Esophagus muscularis mucosa (tissue), 4 donors: ENCODE measurements at regions not wholly inside any gene's neighbourhood (a gene's known extent, or its start where the extent isn't known, plus 50 kb on each side); places are given as distances from the start of the nearest gene placed in this dataset.

Experiments used
- DNase-seq: peaks from one replicate; pipeline ENCODE4 v3.0.0-alpha.2; 2017; ENCODE audit errors: extremely low spot score
- H3K27ac ChIP-seq, 4 donors: fragments of 200-600 bp; sonication (generic); replicated peaks in 1 of 4; 1 replicate in 3 of 4; 2 replicates in 1 of 4; pipeline ENCODE4 v1.5.1; 2016 to 2019; ENCODE audit warnings: mild to moderate bottlenecking in 1 of 4
- H3K27me3 ChIP-seq, 4 donors: fragments of 200-600 bp; sonication (generic); one replicate each; pipeline versions ENCODE4 v1.5.1 to v1.6.0; 2016 to 2019
- H3K36me3 ChIP-seq, 4 donors: fragments of 200-600 bp; sonication (generic); one replicate each; pipeline ENCODE4 v1.5.1; 2016 to 2019
- H3K4me1 ChIP-seq, 4 donors: fragments of 200-600 bp; sonication (generic); one replicate each; pipeline ENCODE4 v1.5.1; 2016 to 2019
- H3K4me3 ChIP-seq, 4 donors: fragments of 200-600 bp; sonication (generic); 1 replicate in 2 of 4; 2 replicates in 2 of 4; pipeline ENCODE4 v1.5.1; 2016 to 2019; ENCODE audit warnings: mild to moderate bottlenecking in 4 of 4, moderate library complexity in 1 of 4
- H3K9me3 ChIP-seq, 4 donors: fragments of 200-600 bp; sonication (generic); 1 replicate in 3 of 4; 2 replicates in 1 of 4; pipeline ENCODE4 v1.5.1; 2016 to 2019
- EP300 ChIP-seq: sonication (generic); formaldehyde crosslinking; IDR thresholded peaks from one replicate; pipeline ENCODE4 v1.6.1; 2017; ENCODE audit warnings: antibody characterized with exemption
- POLR2A ChIP-seq: fragments of 450-650 bp; IDR thresholded peaks from one replicate; pipeline ENCODE4 v1.6.1; 2017; ENCODE audit warnings: antibody characterized with exemption, moderate library complexity, mild to moderate bottlenecking, low read depth
- POLR2AphosphoS5 ChIP-seq, 2 donors: sonication (generic); formaldehyde crosslinking; IDR thresholded peaks; one replicate each; pipeline ENCODE4 v1.6.1; 2017; ENCODE audit warnings: antibody characterized with exemption in 2 of 2
- WGBS: methylation state at CpG from one replicate; pipeline ENCODE4 v1.1.5; 2018; 5-methylcytosine and 5-hydroxymethylcytosine counted together
- intact Hi-C: fragments of 100-400 bp; cut with DNase I; formaldehyde crosslinking; loops from one replicate; pipeline ENCODE4 v1.15.1; 2023
- TF ChIP-seq, protein P1 (sequence below), 3 experiments: fragments of 200-600 bp in 2 of 3; fragments of 450-650 bp in 1 of 3; sonication (generic) in 2 of 3; IDR thresholded peaks; one replicate each; pipeline ENCODE4 v1.5.1; 2017 to 2019; ENCODE audit warnings: antibody characterized with exemption in 3 of 3, mild to moderate bottlenecking in 2 of 3, moderate library complexity in 1 of 3

GRCh38 chr5:104347119-104347708 lies 784.6 kb upstream of the NUDT12 start:
- Histone ChIP-seq H3K4me3 (no peak overlapping the region), H3K9me3 (no peaks in the 10 kb centered on the region), H3K27ac (no peak overlapping the region), H3K27me3 (no peaks in the 10 kb centered on the region), H3K4me1 (no peaks in the 10 kb centered on the region), H3K36me3 (no peaks in the 10 kb centered on the region)
- 11% methylated on average over 1 of the region's 1 CpG for WGBS
- intact Hi-C loops = no loop called here
- DNase-seq = no peak
- TF ChIP-seq, protein P1, sequence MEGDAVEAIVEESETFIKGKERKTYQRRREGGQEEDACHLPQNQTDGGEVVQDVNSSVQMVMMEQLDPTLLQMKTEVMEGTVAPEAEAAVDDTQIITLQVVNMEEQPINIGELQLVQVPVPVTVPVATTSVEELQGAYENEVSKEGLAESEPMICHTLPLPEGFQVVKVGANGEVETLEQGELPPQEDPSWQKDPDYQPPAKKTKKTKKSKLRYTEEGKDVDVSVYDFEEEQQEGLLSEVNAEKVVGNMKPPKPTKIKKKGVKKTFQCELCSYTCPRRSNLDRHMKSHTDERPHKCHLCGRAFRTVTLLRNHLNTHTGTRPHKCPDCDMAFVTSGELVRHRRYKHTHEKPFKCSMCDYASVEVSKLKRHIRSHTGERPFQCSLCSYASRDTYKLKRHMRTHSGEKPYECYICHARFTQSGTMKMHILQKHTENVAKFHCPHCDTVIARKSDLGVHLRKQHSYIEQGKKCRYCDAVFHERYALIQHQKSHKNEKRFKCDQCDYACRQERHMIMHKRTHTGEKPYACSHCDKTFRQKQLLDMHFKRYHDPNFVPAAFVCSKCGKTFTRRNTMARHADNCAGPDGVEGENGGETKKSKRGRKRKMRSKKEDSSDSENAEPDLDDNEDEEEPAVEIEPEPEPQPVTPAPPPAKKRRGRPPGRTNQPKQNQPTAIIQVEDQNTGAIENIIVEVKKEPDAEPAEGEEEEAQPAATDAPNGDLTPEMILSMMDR (IDR thresholded peaks at IDR 0.05) = no peak
- TF ChIP-seq POLR2A (no peak), EP300 (no peak), POLR2AphosphoS5 (IDR thresholded peaks at IDR 0.05) (no peak)

GRCh38 chr5:104345222-104346016 lies 782.8 kb upstream of the NUDT12 start:
- H3K27me3 ChIP-seq = no peaks in the 10 kb centered on the region
- TF ChIP-seq POLR2A (no peak), EP300 (no peak), POLR2AphosphoS5 (IDR thresholded peaks at IDR 0.05) (no peak)
- TF ChIP-seq, protein P1 (IDR thresholded peaks at IDR 0.05) = no peak
- intact Hi-C loops = no loop called here
- no peak for DNase-seq
- H3K4me1 ChIP-seq = no peaks in the 10 kb centered on the region
- no peak overlapping the region for H3K27ac ChIP-seq
- H3K4me3 ChIP-seq = no peak overlapping the region
- H3K9me3 ChIP-seq = no peaks in the 10 kb centered on the region
- no peaks in the 10 kb centered on the region for H3K36me3 ChIP-seq
- 79% methylated on average over 7 of the region's 7 CpGs for whole genome bisulfite sequencing

GRCh38 chr5:104344809-104345208 lies 782.2 kb upstream of the NUDT12 start:
- Histone ChIP-seq H3K4me1 (no peaks in the 10 kb centered on the region), H3K9me3 (no peaks in the 10 kb centered on the region), H3K27ac (no peak overlapping the region), H3K36me3 (no peaks in the 10 kb centered on the region), H3K4me3 (no peak overlapping the region), H3K27me3 (no peaks in the 10 kb centered on the region)
- 75% methylated on average over 2 of the region's 2 CpGs for WGBS
- intact Hi-C loops = no loop called here
- TF ChIP-seq, protein P1 (IDR thresholded peaks at IDR 0.05) = no peak
- TF ChIP-seq POLR2A (no peak), EP300 (no peak), POLR2AphosphoS5 (IDR thresholded peaks at IDR 0.05) (no peak)
- DNase-seq = no peak

DNA sequence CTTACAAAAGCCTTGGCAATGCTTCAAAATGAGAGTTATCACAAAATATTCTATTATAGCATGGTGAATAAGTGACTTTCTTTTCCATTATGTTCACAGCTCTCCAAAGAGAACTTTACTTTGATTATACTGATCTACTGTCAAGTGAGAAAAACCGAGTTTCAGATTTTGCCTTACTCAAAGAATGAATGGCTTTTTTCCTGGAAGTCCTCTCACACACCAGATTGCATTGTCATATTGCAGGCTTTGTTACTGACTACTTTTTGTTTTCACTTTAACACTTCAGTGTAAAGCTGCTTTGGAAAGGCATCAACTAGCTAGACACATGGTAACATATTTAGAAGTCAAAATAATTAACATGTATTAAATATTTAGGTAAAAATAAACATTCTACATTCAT lies 765.2 kb upstream of the NUDT12 start:
- no peak overlapping the region for H3K4me3 ChIP-seq
- WGBS = 12% methylated on average over 1 of the region's 1 CpG
- no peak overlapping the region for H3K27ac ChIP-seq
- no peak for DNase-seq
- no peaks in the 10 kb centered on the region for H3K4me1 ChIP-seq
- TF ChIP-seq, protein P1 (IDR thresholded peaks at IDR 0.05) = no peak
- no peak for TF ChIP-seq POLR2AphosphoS5 (IDR thresholded peaks at IDR 0.05)
- TF ChIP-seq POLR2A = no peak
- no peak for TF ChIP-seq EP300
- intact Hi-C loops = no loop called here
- H3K36me3 ChIP-seq = no peaks in the 10 kb centered on the region
- no peaks in the 10 kb centered on the region for H3K9me3 ChIP-seq
- H3K27me3 ChIP-seq = no peaks in the 10 kb centered on the region
